GM12872 (cell line): ENCODE measurements at regions not wholly inside any gene's neighbourhood (a gene's known extent, or its start where the extent isn't known, plus 50 kb on each side); places are given as distances from the start of the nearest gene placed in this dataset.

Source experiments
- TF ChIP-seq, protein P1 (sequence below): IDR thresholded peaks from 3 replicates; pipeline ENCODE4 v1.5.1; 2011; ENCODE audit warnings: low read depth, mild to moderate bottlenecking, low read length, moderate library complexity; ENCODE audit not compliant: insufficient read depth

DNA sequence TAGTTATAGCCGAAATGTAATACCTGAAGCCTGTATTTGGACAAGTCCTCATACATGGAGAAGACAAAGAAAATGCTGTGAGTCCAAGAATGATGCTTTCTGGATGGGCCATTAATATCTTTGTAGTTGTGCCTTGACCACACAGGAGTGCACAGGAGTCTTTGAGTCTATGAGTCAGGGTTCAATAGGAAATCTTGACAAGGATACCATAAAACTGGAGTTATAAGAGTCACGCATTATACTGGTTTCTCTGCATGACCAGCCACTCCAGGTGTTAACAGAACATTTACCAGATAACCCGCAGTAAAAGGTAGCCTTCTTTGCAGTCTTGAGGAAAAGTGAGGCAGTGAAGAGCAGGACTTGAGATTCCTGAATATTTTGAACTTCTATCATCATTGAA lies 464.6 kb upstream of the PKN2 start:
- TF ChIP-seq, protein P1, sequence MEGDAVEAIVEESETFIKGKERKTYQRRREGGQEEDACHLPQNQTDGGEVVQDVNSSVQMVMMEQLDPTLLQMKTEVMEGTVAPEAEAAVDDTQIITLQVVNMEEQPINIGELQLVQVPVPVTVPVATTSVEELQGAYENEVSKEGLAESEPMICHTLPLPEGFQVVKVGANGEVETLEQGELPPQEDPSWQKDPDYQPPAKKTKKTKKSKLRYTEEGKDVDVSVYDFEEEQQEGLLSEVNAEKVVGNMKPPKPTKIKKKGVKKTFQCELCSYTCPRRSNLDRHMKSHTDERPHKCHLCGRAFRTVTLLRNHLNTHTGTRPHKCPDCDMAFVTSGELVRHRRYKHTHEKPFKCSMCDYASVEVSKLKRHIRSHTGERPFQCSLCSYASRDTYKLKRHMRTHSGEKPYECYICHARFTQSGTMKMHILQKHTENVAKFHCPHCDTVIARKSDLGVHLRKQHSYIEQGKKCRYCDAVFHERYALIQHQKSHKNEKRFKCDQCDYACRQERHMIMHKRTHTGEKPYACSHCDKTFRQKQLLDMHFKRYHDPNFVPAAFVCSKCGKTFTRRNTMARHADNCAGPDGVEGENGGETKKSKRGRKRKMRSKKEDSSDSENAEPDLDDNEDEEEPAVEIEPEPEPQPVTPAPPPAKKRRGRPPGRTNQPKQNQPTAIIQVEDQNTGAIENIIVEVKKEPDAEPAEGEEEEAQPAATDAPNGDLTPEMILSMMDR, result no peak

DNA sequence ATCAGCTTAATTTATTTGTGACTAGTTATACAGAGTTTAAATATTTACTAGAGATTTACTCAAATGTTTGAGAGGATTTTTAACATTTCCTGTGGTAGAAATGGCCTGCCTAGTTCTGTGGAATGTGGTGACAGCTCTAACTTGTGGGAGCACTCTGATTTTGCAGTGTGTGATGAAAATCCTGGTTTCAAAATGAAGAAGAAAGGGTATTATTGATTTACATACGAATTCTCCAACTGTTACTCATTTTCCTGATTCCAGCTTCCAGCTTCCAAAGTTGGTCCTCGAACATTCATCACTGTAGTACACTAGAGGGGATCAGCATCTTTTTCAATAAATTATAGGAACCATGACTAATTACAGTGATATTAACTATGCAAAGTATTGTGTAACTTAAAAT lies 462.7 kb upstream of the PKN2 start:
- TF ChIP-seq, protein P1, result no peak

DNA sequence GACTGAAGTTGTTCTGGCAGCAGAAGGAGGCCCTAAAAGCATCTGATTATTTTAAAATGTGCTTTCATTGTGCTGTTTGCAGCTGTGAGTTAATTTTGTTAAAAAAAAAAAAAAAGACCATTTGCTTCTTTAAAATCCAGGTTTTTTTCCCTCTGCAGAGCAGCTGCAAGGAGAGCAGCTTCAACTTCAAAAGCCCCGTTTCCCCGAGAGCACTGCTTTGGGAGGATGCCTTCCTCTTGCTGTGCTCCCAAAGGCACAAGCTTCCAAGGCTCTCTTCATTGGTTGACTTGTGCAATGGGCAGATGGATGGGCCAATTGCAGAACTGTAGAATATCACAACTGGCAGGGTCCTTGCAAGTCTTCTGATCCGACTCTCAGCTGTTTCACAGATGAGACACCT lies 459.2 kb upstream of the PKN2 start:
- TF ChIP-seq, protein P1, result no peak

DNA sequence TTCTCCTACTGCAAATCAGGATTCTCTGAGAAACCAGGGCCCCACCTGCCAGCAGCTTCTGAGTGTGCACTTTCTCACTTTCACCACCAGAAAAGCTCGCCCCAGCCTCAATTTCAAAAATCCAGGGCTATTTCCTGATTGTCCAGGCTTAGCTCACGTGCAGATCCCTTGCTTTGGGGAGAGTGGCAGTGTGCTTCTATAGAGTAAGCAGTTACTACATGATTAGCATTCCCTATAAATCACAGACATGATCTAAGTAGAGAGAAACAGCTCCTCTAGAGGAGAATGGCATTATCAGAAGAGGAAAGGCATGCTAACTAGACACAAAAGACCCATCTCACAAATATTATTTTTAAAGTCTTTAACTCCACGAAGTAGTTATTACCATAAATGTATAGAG lies 456.0 kb upstream of the PKN2 start:
- TF ChIP-seq, protein P1, result no peak

DNA sequence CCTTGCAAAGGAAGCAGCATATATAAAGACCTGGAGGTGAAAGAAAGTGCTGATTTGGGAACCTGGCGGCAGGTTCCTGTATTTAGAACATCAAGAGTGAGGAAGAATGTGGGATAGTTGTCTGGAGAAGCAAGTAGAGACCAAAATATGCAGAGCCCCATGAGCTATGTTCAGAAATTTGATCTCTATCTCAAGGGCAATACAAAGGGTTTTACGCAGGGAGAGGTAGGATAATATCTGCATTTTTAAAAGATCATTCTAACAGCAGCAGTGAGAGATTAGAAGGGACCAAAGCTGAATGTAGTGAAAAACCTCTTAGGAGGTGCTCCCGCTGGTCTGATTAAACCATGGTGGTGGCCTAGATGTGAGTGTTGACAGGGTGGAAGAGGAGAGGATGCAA lies 453.9 kb upstream of the PKN2 start:
- TF ChIP-seq, protein P1, result no peak

DNA sequence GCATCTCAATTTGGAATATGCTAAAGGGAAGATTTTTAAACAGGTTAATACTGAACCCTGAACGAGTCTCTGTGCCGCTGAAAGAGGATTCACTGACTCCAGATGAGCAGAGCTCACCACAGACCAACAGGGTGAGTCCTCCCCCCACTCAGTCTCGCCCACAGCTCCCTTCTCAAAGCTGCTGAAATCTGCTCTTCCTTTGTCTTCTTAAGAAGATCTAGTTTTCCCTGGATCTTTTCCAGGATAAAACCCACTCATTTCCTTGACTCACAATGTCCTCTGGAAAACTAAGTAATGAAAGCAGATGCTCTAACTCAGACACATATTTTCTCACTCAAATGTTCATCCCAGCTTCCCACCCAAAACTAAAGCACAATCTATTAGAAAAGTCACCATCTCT lies 447.0 kb upstream of the PKN2 start:
- TF ChIP-seq, protein P1, result no peak

DNA sequence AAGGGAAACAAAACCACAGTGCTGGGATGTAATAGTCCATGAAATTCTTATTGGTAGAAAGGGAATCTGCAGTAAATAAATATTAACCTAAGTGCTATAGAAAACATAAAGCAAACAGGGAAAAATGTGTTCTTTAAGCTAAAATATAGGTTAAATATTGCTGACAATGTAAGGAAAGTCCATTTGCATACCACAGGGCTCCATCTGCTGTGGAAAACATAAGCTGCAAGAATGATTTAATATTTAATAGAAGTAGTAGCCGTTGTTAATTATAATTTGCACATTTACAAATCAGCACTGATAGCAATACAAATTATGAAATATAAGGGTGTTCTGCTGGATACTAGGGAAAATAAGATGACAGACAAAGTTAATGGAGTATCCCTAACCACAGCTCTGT lies 444.9 kb upstream of the PKN2 start:
- TF ChIP-seq, protein P1, result no peak

DNA sequence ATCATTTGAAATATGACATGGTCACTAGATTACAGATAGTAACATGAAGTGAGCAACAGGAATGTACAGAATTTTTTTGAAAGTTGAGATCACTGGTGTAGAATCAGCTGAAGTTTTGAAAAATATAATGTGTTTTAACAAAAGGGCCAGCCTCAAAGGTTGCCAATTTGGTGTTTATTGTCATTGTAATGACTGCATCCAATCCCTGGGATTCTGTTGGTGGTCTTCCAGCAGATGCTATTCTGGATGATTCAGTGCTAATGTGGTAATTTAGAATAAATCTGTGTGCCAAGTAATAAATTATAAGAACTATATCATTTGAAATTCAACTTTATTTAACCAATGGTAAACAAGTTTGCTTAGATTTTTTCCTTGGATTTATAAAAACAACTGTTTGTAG lies 436.4 kb upstream of the PKN2 start:
- TF ChIP-seq, protein P1, result no peak
